ENCODE measurements at regions not wholly inside any gene's neighbourhood (a gene's known extent, or its start where the extent isn't known, plus 50 kb on each side); places are given as distances from the start of the nearest gene placed in this dataset.

DNA sequence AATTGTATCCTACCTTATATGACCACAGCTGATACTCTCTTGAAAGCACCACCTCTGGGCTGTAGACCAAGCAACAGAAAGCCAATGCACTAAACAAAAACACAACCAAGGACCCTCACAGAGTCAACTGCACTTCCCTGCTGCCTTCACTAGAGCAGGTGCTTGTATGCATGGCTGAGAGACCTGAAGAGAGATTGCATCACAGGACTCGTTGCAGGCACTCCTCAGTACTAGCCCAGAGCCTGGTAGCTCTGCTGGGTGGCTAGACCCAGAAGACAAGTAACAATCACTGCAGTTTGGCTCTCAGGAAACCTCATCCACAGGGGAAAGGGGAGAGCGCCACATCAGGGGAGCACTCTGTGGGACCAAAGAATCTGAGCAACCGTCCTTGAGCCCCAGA lies 521.6 kb upstream of the IMPG1 start:
- TF ChIP-seq, protein P1, sequence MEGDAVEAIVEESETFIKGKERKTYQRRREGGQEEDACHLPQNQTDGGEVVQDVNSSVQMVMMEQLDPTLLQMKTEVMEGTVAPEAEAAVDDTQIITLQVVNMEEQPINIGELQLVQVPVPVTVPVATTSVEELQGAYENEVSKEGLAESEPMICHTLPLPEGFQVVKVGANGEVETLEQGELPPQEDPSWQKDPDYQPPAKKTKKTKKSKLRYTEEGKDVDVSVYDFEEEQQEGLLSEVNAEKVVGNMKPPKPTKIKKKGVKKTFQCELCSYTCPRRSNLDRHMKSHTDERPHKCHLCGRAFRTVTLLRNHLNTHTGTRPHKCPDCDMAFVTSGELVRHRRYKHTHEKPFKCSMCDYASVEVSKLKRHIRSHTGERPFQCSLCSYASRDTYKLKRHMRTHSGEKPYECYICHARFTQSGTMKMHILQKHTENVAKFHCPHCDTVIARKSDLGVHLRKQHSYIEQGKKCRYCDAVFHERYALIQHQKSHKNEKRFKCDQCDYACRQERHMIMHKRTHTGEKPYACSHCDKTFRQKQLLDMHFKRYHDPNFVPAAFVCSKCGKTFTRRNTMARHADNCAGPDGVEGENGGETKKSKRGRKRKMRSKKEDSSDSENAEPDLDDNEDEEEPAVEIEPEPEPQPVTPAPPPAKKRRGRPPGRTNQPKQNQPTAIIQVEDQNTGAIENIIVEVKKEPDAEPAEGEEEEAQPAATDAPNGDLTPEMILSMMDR (conservative IDR thresholded peaks at IDR 0.05; ENCODE audit: low read depth), result no peak
- DNase-seq (ENCODE audit: low spot score), result no peak
- CTCF ChIA-PET, result no interaction called here
- H3K27ac ChIP-seq, result no peak overlapping the region
- POLR2A ChIA-PET (ENCODE audit: low non-redundant PET), result no interaction called here

DNA sequence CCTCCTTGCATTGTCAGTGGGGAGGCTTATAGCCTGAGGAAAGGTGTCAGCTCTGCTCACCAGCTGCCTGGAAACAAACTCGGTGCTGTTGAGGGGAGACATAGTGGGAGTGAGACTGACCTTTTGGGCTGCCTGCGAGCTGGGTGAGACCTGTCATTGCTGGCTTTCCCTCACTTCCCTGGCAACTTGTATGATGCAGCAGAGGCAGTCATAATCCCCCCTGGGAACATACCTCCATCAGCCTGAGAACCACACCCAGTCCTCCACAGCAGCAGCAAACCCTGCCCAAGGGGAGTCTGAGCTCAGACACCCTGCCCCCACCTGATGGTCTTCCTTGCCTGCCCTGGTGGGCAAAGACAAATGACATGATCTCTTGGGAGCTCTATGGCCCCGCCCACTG lies 521.2 kb upstream of the IMPG1 start:
- ChIA-PET POLR2A (ENCODE audit: low non-redundant PET) (no interaction called here), CTCF (no interaction called here)
- TF ChIP-seq, protein P1 (conservative IDR thresholded peaks at IDR 0.05; ENCODE audit: low read depth), result no peak
- no peak for DNase-seq (ENCODE audit: low spot score)
- H3K27ac ChIP-seq, result no peak overlapping the region

DNA sequence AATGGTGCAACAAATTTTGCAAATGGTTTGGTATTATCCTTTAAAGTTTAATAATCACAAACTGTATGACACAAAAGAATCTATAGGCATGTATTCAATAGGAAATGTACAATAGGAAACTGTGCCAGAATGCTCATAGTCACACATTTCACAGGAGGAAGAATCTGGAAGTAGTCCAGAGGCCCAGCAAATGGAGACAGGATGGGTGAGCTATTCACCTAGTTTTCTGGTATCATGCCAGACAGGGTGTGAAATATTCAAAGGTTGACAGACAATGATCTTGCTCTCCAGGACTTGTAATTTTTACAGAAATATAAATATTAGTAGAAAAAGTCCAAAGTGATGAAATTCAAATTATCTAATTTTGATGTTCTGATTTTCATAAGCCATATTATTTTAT lies 520.1 kb upstream of the IMPG1 start:
- DNase-seq (ENCODE audit: low spot score), result no peak
- ChIA-PET CTCF (no interaction called here), POLR2A (ENCODE audit: low non-redundant PET) (no interaction called here)
- TF ChIP-seq, protein P1 (conservative IDR thresholded peaks at IDR 0.05; ENCODE audit: low read depth), result no peak
- H3K27ac ChIP-seq, result no peak overlapping the region

DNA sequence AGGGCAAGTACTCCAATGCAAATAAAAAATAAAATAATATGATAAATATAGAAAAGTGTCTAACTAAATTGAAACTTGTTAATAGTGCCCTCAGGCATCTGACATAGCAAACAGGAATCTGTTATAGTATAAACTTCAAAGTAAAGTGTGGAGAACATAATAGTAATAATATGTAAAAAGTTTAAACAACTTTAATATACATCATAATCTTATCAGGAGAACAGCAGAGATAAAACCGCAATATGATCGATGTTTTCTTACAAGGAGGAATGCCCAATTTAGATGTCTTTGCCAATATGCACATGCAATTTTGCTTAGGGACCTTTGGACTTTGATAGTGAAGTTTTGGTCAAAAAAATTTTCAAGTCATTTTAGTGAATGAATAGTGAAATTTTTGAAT lies 514.8 kb upstream of the IMPG1 start:
- POLR2A ChIA-PET (ENCODE audit: low non-redundant PET), result no interaction called here
- H3K27ac ChIP-seq, result no peak overlapping the region
- no peak for DNase-seq (ENCODE audit: low spot score)
- TF ChIP-seq, protein P1 (conservative IDR thresholded peaks at IDR 0.05; ENCODE audit: low read depth), result no peak
- CTCF ChIA-PET, result no interaction called here

DNA sequence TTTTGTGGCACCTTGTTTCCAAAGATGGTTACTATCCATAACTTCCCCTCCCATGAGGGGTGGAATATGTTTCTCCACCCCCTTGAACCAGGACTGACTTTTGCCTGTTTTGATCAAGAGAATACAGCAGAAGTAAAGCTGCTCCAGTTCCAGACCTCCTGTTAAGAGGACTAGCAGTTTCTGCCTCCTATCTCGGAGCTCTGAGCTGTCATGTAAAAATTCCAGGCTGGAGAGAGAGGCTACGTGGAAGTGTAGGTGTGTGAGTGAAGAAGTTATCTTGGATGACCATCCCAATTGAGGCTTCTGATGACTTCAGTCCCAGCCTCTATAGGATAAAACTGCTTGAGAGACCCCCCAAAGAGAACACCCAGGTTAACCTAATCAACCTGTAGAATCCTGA lies 511.7 kb upstream of the IMPG1 start:
- H3K27ac ChIP-seq, result no peak overlapping the region
- ChIA-PET CTCF (no interaction called here), POLR2A (ENCODE audit: low non-redundant PET) (no interaction called here)
- no peak for DNase-seq (ENCODE audit: low spot score)
- TF ChIP-seq, protein P1 (conservative IDR thresholded peaks at IDR 0.05; ENCODE audit: low read depth), result no peak

DNA sequence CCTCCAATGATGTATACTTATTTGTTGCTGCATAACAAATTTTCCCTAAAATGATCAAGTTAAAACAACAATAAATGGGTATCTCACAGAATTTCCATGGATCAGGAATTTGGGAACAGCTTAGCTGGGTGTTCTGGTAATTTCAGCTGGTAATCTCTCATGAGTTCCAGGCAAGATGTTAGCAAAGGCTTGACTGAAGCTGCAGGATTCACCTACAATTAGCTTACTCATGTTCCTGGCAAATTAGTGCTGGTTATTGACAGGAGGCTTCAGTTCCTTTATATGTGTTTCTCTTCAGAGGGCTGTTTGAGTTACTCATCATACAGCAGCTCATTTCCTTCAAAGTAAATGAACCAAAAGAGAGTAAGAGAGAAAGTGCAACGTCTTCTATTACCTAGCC lies 506.3 kb upstream of the IMPG1 start:
- TF ChIP-seq, protein P1 (conservative IDR thresholded peaks at IDR 0.05; ENCODE audit: low read depth), result no peak
- ChIA-PET POLR2A (ENCODE audit: low non-redundant PET) (no interaction called here), CTCF (interaction anchor here (0.6 kb wide), 1 partner anchor 970 kb away, joined by 5 read pairs; no protein-coding TSS in a partner anchor)

DNA sequence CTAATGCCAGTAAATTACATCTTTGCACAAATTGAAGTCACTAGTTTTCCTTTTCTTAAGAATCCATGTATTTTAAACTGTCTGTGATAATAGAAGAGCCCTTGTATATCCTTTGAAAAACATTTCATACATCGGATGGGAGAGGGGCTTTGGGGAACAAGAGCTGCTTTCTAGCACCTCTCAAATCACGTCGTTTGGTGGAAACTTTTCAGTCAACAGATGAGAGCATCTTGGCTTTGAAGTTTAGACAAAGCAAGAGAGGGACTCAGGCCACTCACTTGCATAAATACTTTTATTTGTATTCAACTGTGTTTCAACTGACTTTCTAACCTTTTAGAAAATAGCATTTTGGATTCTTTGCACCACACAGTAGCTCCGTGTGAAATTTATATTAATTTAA lies 502.3 kb upstream of the IMPG1 start:
- no peak overlapping the region for H3K27ac ChIP-seq
- ChIA-PET POLR2A (ENCODE audit: low non-redundant PET) (no interaction called here), CTCF (no interaction called here)
- TF ChIP-seq, protein P1 (conservative IDR thresholded peaks at IDR 0.05; ENCODE audit: low read depth), result no peak
- no peak for DNase-seq (ENCODE audit: low spot score)

More for the DNA sequence above, 506.3 kb upstream of the IMPG1 start:
- no peak overlapping the region for H3K27ac ChIP-seq
- DNase-seq (ENCODE audit: low spot score), result no peak
